ENCODE measurements at regions not wholly inside any gene's neighbourhood (a gene's known extent, or its start where the extent isn't known, plus 50 kb on each side); places are given as distances from the start of the nearest gene placed in this dataset.

DNA sequence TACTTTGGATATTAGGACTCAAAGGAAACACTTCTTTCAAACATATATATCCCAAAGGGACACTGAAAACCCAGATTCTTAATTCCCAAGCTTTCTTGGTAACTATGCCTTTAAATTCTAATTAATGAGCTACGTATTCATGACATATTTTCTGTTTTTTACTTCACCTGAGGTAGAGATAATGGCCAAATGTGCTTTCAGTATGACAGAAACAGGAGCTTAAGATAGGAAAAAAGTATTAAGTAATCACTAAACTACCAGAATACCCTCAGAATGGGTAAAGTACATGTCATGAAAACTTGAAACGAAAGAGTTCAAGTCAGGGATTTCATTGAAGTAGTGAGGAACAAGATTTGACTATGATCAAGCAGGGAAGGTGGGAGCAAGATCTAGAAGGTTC, 478.5 kb downstream of the AGTPBP1 start:
- peaks cover 1% of the 10 kb centered on the region for H3K4me1 Mint-ChIP-seq (ENCODE audit: low read depth, unreplicated experiment)

DNA sequence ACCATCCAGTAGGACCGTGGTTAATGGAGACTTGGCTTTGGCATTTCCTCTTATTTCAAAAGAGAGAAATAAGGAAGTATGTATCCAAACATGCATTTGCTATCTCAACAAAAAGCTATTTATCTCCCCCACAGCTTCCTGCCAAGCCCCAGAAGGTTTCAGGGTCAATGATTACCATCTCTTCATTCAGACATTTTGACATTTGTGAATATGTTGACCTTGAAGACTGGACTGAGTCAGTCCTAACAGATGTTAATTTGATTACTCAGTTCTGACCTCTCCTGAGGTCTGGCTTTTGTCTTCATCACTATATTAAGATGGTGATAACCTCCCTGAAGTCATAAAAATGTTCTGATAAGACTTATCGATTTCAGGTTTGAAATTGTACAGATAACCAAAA, 479.4 kb downstream of the AGTPBP1 start:
- TF ChIP-seq CTCF (IDR thresholded peaks at IDR 0.05; ENCODE audit: partially characterized antibody, unreplicated experiment), result no peak
- Mint-ChIP-seq H3K36me3 (ENCODE audit: unreplicated experiment) (no peaks in the 10 kb centered on the region), H3K4me3 (ENCODE audit: unreplicated experiment) (no peak overlapping the region), H3K27me3 (ENCODE audit: unreplicated experiment) (no peaks in the 10 kb centered on the region), H3K27ac (ENCODE audit: unreplicated experiment) (no peak overlapping the region), H3K4me1 (ENCODE audit: low read depth, unreplicated experiment) (peaks cover 1% of the 10 kb centered on the region), H3K9me3 (ENCODE audit: unreplicated experiment) (no peaks in the 10 kb centered on the region)
- no peak for DNase-seq

More for the DNA sequence above, 478.5 kb downstream of the AGTPBP1 start:
- Mint-ChIP-seq H3K27ac (ENCODE audit: unreplicated experiment) (no peak overlapping the region), H3K36me3 (ENCODE audit: unreplicated experiment) (no peaks in the 10 kb centered on the region), H3K4me3 (ENCODE audit: unreplicated experiment) (no peak overlapping the region), H3K27me3 (ENCODE audit: unreplicated experiment) (no peaks in the 10 kb centered on the region), H3K9me3 (ENCODE audit: unreplicated experiment) (no peaks in the 10 kb centered on the region)
- no peak for TF ChIP-seq CTCF (IDR thresholded peaks at IDR 0.05; ENCODE audit: partially characterized antibody, unreplicated experiment)
- no peak for DNase-seq

GRCh38 chr9:85260275-85260845, 481.4 kb downstream of the AGTPBP1 start:
- Mint-ChIP-seq H3K4me1 (ENCODE audit: low read depth, unreplicated experiment) (peaks cover 1% of the 10 kb centered on the region), H3K9me3 (ENCODE audit: unreplicated experiment) (no peaks in the 10 kb centered on the region), H3K4me3 (ENCODE audit: unreplicated experiment) (no peak overlapping the region), H3K36me3 (ENCODE audit: unreplicated experiment) (no peaks in the 10 kb centered on the region), H3K27ac (ENCODE audit: unreplicated experiment) (no peak overlapping the region), H3K27me3 (ENCODE audit: unreplicated experiment) (no peaks in the 10 kb centered on the region)
- DNase-seq, result no peak
- TF ChIP-seq CTCF (IDR thresholded peaks at IDR 0.05; ENCODE audit: partially characterized antibody, unreplicated experiment), result no peak

GRCh38 chr9:85258823-85259370, 482.9 kb downstream of the AGTPBP1 start:
- Mint-ChIP-seq H3K4me1 (ENCODE audit: low read depth, unreplicated experiment) (peaks cover 1% of the 10 kb centered on the region), H3K4me3 (ENCODE audit: unreplicated experiment) (no peak overlapping the region), H3K27ac (ENCODE audit: unreplicated experiment) (no peak overlapping the region), H3K27me3 (ENCODE audit: unreplicated experiment) (no peaks in the 10 kb centered on the region), H3K36me3 (ENCODE audit: unreplicated experiment) (no peaks in the 10 kb centered on the region), H3K9me3 (ENCODE audit: unreplicated experiment) (no peaks in the 10 kb centered on the region)
- TF ChIP-seq CTCF (IDR thresholded peaks at IDR 0.05; ENCODE audit: partially characterized antibody, unreplicated experiment), result peak; percentile 43
- peak; percentile 76 for DNase-seq

GRCh38 chr9:85258236-85258635, 483.5 kb downstream of the AGTPBP1 start:
- no peak for DNase-seq
- no peak overlapping the region for H3K4me3 Mint-ChIP-seq (ENCODE audit: unreplicated experiment)
- no peaks in the 10 kb centered on the region for H3K36me3 Mint-ChIP-seq (ENCODE audit: unreplicated experiment)
- H3K27ac Mint-ChIP-seq (ENCODE audit: unreplicated experiment), result no peak overlapping the region
- peaks cover 1% of the 10 kb centered on the region for H3K4me1 Mint-ChIP-seq (ENCODE audit: low read depth, unreplicated experiment)
- no peak for TF ChIP-seq CTCF (IDR thresholded peaks at IDR 0.05; ENCODE audit: partially characterized antibody, unreplicated experiment)
- H3K9me3 Mint-ChIP-seq (ENCODE audit: unreplicated experiment), result no peaks in the 10 kb centered on the region
- no peaks in the 10 kb centered on the region for H3K27me3 Mint-ChIP-seq (ENCODE audit: unreplicated experiment)

Measured in glutamatergic neuron (in vitro differentiated cells).